Body of pancreas (tissue), 4 donors: ENCODE measurements at regions not wholly inside any gene's neighbourhood (a gene's known extent, or its start where the extent isn't known, plus 50 kb on each side); places are given as distances from the start of the nearest gene placed in this dataset.
A peak's percentile ranks its signal among the peaks of the same experiment; 100 is the strongest.

Experiments used
- ATAC-seq: fragments of 150-250 bp; one replicate; pipeline ENCODE4 v1.9.1; 2016
- DNase-seq, 4 donors: peaks; one replicate each; pipeline ENCODE4 v3.0.0-alpha.2; 2019
- H3K27ac ChIP-seq, 4 donors: fragments of 200-600 bp; sonication (generic); 1 replicate in 3 of 4; 2 replicates in 1 of 4; pipeline versions ENCODE4 v1.5.1 to v1.6.1; 2016 to 2019; ENCODE audit warnings: mild to moderate bottlenecking in 1 of 4, mixed read lengths in 1 of 4, moderate library complexity in 1 of 4
- H3K27me3 ChIP-seq, 2 donors: fragments of 200-600 bp; sonication (generic); one replicate each; pipeline ENCODE4 v1.6.0; 2016; ENCODE audit warnings: mild to moderate bottlenecking in 1 of 2
- H3K36me3 ChIP-seq, 2 donors: fragments of 200-600 bp; sonication (generic); replicated peaks in 1 of 2; 2 replicates each; pipeline ENCODE4 v1.5.1; 2016; ENCODE audit warnings: low read depth in 2 of 2; ENCODE audit not compliant: insufficient read depth in 1 of 2
- H3K4me1 ChIP-seq: fragments of 200-600 bp; sonication (generic); one replicate; pipeline ENCODE4 v1.6.0; 2016
- H3K4me3 ChIP-seq, 2 donors: fragments of 200-600 bp; sonication (generic); 1 replicate in 1 of 2; 2 replicates in 1 of 2; pipeline ENCODE4 v1.5.1; 2016 to 2019
- H3K9me3 ChIP-seq, 3 donors: fragments of 200-600 bp; sonication (generic); 1 replicate in 2 of 3; 2 replicates in 1 of 3; pipeline ENCODE4 v1.5.1; 2016
- POLR2A ChIP-seq, 3 donors: fragments of 450-650 bp; IDR thresholded peaks; one replicate each; pipeline ENCODE4 v1.6.1; 2016; ENCODE audit warnings: antibody characterized with exemption in 3 of 3, mild to moderate bottlenecking in 2 of 3
- WGBS, 2 donors: methylation state at CpG; one replicate each; pipeline ENCODE4 v1.1.5; 2017; 5-methylcytosine and 5-hydroxymethylcytosine counted together
- intact Hi-C: fragments of 100-400 bp; cut with DNase I; formaldehyde crosslinking; loops from one replicate; pipeline ENCODE4 v1.15.1; 2023
- TF ChIP-seq, protein P1 (sequence below), 7 experiments: fragments of 450-650 bp in 4 of 7; fragments of 200-600 bp in 3 of 7; sonication (generic) in 3 of 7; IDR thresholded peaks; one replicate each; pipeline ENCODE4 v1.5.1; 2016 to 2019; ENCODE audit warnings: antibody characterized with exemption in 7 of 7

DNA sequence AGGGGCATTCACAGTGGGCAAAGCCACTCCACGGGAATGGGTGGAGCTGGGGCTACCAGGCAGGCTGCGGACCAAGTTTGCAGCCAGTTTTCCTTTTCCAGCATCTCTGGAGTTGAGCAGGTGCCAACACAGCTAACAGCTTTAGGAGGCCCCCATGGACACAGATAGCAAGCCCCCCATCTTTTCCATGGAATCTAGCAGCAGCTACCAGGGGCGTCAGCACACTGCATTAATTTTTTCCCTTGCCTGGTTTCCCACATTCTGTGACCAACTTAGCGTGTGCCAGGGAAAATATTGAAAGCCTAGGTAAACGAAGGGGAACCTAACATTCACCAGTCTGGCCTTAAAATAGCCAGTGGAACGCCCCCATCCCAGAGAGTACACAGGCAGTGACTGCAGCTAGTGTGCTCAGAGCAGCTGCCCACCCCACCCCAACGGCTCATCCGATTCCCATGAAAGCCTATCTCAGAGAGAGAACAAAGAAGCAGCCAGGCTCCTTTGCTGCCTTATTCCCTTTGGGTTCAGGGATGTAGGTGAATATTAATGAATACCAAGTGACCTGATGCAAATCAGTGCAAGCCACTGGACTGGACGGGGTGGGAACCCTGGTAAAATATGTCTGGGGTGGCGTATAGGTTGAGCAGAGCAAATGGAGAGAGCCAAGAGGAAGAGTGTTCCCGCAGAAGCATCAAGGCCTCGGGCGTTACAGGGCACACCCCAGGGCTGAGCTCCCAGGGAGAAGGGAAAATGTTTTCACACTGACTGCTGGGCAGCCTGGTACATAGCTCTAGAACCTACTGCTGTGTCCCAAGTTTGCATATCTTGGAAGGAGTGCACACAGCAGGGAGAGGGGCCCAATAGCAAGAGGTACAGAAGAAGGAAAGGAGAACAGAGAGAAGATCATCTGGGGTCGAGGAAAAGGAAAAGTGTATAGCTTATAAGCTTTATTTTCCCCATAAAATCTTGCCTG is 73.9 kb upstream of the SOX9 start:
- Histone ChIP-seq H3K4me1 (no peaks in the 10 kb centered on the region), H3K4me3 (no peak overlapping the region), H3K27ac (no peak overlapping the region), H3K27me3 (no peaks in the 10 kb centered on the region), H3K9me3 (no peaks in the 10 kb centered on the region), H3K36me3 (no peaks in the 10 kb centered on the region)
- no peak for ATAC-seq
- DNase-seq = no peak
- intact Hi-C loops = no loop called here
- 57 to 63% methylated on average over 14 of the region's 14 CpGs for WGBS, 2 donors
- TF ChIP-seq POLR2A (IDR thresholded peaks at IDR 0.05) = no peak
- TF ChIP-seq, protein P1, sequence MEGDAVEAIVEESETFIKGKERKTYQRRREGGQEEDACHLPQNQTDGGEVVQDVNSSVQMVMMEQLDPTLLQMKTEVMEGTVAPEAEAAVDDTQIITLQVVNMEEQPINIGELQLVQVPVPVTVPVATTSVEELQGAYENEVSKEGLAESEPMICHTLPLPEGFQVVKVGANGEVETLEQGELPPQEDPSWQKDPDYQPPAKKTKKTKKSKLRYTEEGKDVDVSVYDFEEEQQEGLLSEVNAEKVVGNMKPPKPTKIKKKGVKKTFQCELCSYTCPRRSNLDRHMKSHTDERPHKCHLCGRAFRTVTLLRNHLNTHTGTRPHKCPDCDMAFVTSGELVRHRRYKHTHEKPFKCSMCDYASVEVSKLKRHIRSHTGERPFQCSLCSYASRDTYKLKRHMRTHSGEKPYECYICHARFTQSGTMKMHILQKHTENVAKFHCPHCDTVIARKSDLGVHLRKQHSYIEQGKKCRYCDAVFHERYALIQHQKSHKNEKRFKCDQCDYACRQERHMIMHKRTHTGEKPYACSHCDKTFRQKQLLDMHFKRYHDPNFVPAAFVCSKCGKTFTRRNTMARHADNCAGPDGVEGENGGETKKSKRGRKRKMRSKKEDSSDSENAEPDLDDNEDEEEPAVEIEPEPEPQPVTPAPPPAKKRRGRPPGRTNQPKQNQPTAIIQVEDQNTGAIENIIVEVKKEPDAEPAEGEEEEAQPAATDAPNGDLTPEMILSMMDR (IDR thresholded peaks at IDR 0.05) = no peak

DNA sequence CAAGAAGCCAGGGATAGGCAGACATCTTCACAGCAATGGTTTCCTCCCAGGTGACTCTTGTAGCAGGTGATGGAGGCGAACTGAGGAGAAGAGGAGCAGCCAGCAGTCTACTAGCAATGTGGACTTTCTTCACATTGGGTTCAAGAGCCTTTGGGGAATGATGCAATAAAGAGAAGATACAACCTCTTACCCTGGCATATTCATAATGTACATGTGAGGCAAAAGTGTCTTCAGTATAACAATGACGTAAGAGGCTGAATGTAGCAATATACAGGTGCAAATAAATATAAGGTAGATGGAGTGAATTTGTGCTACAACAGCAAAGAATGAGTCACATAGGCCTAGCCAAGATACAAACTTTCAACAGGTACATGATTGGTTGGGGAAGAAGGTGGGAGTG is 70.9 kb upstream of the SOX9 start:
- Histone ChIP-seq H3K4me3 (no peak overlapping the region), H3K36me3 (no peaks in the 10 kb centered on the region), H3K27me3 (no peaks in the 10 kb centered on the region), H3K9me3 (no peaks in the 10 kb centered on the region), H3K4me1 (no peaks in the 10 kb centered on the region), H3K27ac (no peak overlapping the region)
- ATAC-seq = no peak
- WGBS, 2 donors = 90 to 93% methylated on average over 2 of the region's 2 CpGs
- no peak for DNase-seq
- intact Hi-C loops = no loop called here
- TF ChIP-seq, protein P1 (IDR thresholded peaks at IDR 0.05) = no peak
- no peak for TF ChIP-seq POLR2A (IDR thresholded peaks at IDR 0.05)

DNA sequence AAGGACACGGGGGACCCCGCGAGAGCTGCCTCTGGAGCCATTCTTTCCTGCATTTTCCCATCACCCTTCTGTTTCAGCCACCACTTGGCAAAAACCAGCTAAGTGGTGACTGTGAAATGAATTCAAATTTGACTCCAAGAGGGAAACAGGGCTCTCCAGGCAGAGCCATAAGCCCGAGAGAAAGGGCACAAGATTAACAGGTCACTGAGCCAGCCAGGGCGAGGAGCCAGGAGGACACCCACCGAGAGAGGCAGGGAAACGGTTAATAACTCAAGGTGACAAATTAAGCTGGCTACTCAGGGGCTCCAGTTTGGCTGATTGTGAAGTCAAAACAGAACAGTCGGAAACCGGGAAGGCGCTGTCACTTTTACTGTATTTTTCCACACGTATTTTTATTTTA is 67.8 kb upstream of the SOX9 start:
- Histone ChIP-seq H3K4me1 (no peaks in the 10 kb centered on the region), H3K27ac (peak overlapping the region in 3 of 4 donors; percentile 47 to 79 (median 49)), H3K4me3 (no peak overlapping the region), H3K27me3 (no peaks in the 10 kb centered on the region), H3K9me3 (no peaks in the 10 kb centered on the region), H3K36me3 (no peaks in the 10 kb centered on the region)
- 30 to 34% methylated on average over 11 of the region's 11 CpGs for WGBS, 2 donors
- DNase-seq (peak in 1 of 4 donors; percentile 14), ATAC-seq (no peak)
- intact Hi-C loops = no loop called here
- TF ChIP-seq, protein P1 (IDR thresholded peaks at IDR 0.05) = no peak
- TF ChIP-seq POLR2A (IDR thresholded peaks at IDR 0.05) = no peak

DNA sequence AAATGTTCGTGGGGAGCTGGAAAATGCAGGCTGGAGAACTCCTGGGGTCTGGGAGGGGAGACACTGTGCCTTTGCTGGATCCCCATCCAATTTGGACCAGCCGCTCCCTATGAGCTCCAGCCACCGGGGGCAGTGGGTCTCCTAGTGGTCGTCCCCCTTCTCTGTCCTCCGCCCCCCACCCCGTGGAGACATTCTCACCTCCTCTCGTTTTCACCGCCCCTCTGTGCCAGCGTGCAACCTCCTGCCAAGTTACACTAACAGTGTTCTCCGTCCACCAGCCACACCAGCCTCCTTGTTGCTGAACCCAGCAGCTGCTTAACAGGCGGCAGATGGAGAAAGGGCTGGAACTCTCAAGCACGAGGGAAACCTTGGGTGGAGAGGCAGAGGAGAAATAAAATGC is 67.4 kb upstream of the SOX9 start:
- WGBS, 2 donors = 13 to 20% methylated on average over 11 to 12 of the region's 12 CpGs
- H3K27ac ChIP-seq = peak overlapping the region in 3 of 4 donors; percentile 47 to 79 (median 49)
- ATAC-seq (no peak), DNase-seq (peak in 2 of 4 donors; percentile 25 to 26)
- intact Hi-C loops = no loop called here
- H3K4me1 ChIP-seq = peaks cover under 1% of the 10 kb centered on the region
- no peaks in the 10 kb centered on the region for H3K9me3 ChIP-seq
- no peaks in the 10 kb centered on the region for H3K36me3 ChIP-seq
- H3K4me3 ChIP-seq = no peak overlapping the region
- TF ChIP-seq, protein P1 (IDR thresholded peaks at IDR 0.05) = no peak
- no peak for TF ChIP-seq POLR2A (IDR thresholded peaks at IDR 0.05)
- H3K27me3 ChIP-seq = no peaks in the 10 kb centered on the region
